ENCODE measurements at regions not wholly inside any gene's neighbourhood (a gene's known extent, or its start where the extent isn't known, plus 50 kb on each side); places are given as distances from the start of the nearest gene placed in this dataset.

GRCh38 chr2:72050734-72051133, 96.9 kb downstream of the CYP26B1 start:
- no peak for TF ChIP-seq POLR2A (IDR thresholded peaks at IDR 0.05)
- TF ChIP-seq POLR2AphosphoS5 (IDR thresholded peaks at IDR 0.05), result no peak
